K562 (cell line): ENCODE measurements at regions not wholly inside any gene's neighbourhood (a gene's known extent, or its start where the extent isn't known, plus 50 kb on each side); places are given as distances from the start of the nearest gene placed in this dataset.

Experiments
- IRF2 ChIP-seq: sonication (generic); formaldehyde crosslinking; IDR thresholded peaks from 2 replicates; pipeline ENCODE4 v1.8.1; 2022; ENCODE audit warnings: mild to moderate bottlenecking, missing genetic modification reagents
- POU5F1 ChIP-seq: fragments of 150-350 bp; IDR thresholded peaks from 2 replicates; pipeline ENCODE4 v1.6.1; 2014; ENCODE audit warnings: borderline replicate concordance, low read length, low read depth, mild to moderate bottlenecking; ENCODE audit not compliant: partially characterized antibody
- REST ChIP-seq, 2 experiments: fragments of 450-650 bp; formaldehyde crosslinking in 1 of 2; IDR thresholded peaks; 2 replicates each; pipeline versions ENCODE4 v1.4.0 to v1.6.1; 2014 to 2020; ENCODE audit warnings: mild to moderate bottlenecking in 2 of 2, borderline replicate concordance in 1 of 2, low read depth in 1 of 2
- ZNF165 ChIP-seq: fragments of 250-450 bp; sonication (Bioruptor Pico); IDR thresholded peaks from 2 replicates; pipeline ENCODE4 v1.4.0; 2020; ENCODE audit warnings: borderline replicate concordance

GRCh38 chr14:85442996-85443395 lies 86.9 kb upstream of the FLRT2 start (continued):
- TF ChIP-seq REST (IDR thresholded peaks at IDR 0.05; ENCODE audit: borderline replicate concordance) (no peak), REST (CRISPR knock-in tag; IDR thresholded peaks at IDR 0.05; ENCODE audit: low read depth) (no peak), ZNF165 (no peak), IRF2 (CRISPR knock-in tag) (no peak), POU5F1 (no peak)
